B cell (primary cell): ENCODE measurements at regions not wholly inside any gene's neighbourhood (a gene's known extent, or its start where the extent isn't known, plus 50 kb on each side); places are given as distances from the start of the nearest gene placed in this dataset.

Experiments used
- ATAC-seq: fragments of 200-7000 bp; cut with Tn5 transposase; one replicate; pipeline ENCODE4 v1.10.0; 2021; ENCODE audit warnings: low read depth, mild to moderate bottlenecking, moderate number of reproducible peaks, moderate library complexity
- CTCF ChIA-PET: fragments of 350-600 bp; sonication (Branson Sonifier 250); formaldehyde crosslinking; loops from one replicate; lab custom pipeline; 2021; ENCODE audit warnings: antibody characterized with exemption, inconsistent platforms; lab: Charles Lee
- POLR2A ChIA-PET: fragments of 350-600 bp; sonication (Branson Sonifier 250); formaldehyde crosslinking; loops from one replicate; lab custom pipeline; 2021; ENCODE audit warnings: antibody characterized with exemption; lab: Charles Lee
- DNase-seq: peaks from one replicate; pipeline ENCODE4 v3.0.0; 2013
- H2AFZ ChIP-seq: 2 replicates; pipeline ENCODE4 v1.6.1; 2012; ENCODE audit warnings: mild to moderate bottlenecking, low read depth, low read length; ENCODE audit not compliant: insufficient read depth, poor library complexity, severe bottlenecking
- H3K27ac ChIP-seq, 2 donors: 1 replicate in 1 of 2; 2 replicates in 1 of 2; pipeline ENCODE4 v1.5.1; 2012 to 2013; ENCODE audit warnings: low read length in 2 of 2, mild to moderate bottlenecking in 2 of 2, moderate library complexity in 1 of 2
- H3K27me3 ChIP-seq, 4 experiments: fragments of 200-600 bp in 1 of 4; sonication (generic) in 1 of 4; replicated peaks in 1 of 4; 1 replicate in 2 of 4; 2 replicates in 2 of 4; pipeline versions ENCODE4 v1.6.1 to v1.7.0; 2013 to 2016; ENCODE audit warnings: low read length in 3 of 4, mild to moderate bottlenecking in 2 of 4, mixed read lengths in 1 of 4, moderate library complexity in 1 of 4; ENCODE audit not compliant: insufficient read depth in 4 of 4, control insufficient read depth in 3 of 4; ENCODE audit errors: control extremely low read depth in 1 of 4
- H3K36me3 ChIP-seq, 2 experiments: replicated peaks in 1 of 2; 1 replicate in 1 of 2; 2 replicates in 1 of 2; pipeline versions ENCODE4 v1.6.1 to v1.7.1; 2013; ENCODE audit warnings: low read length in 1 of 2; ENCODE audit not compliant: insufficient read depth in 2 of 2, control insufficient read depth in 1 of 2; ENCODE audit errors: control extremely low read depth in 1 of 2, extremely low read depth in 1 of 2
- H3K4me1 ChIP-seq, 2 donors: fragments of 200-600 bp in 1 of 2; sonication (generic) in 1 of 2; 1 replicate in 1 of 2; 2 replicates in 1 of 2; pipeline versions ENCODE4 v1.5.1 to v1.6.1; 2013 to 2017; ENCODE audit warnings: low read length in 2 of 2; ENCODE audit not compliant: control insufficient read depth in 2 of 2, insufficient read depth in 2 of 2
- H3K4me2 ChIP-seq: replicated peaks from 2 replicates; pipeline ENCODE3; 2012; ENCODE audit warnings: mild to moderate bottlenecking, low read depth, low read length; ENCODE audit not compliant: poor library complexity, severe bottlenecking
- H3K4me3 ChIP-seq, 5 experiments: fragments of 200-600 bp in 1 of 5; sonication (generic) in 1 of 5; 1 replicate in 3 of 5; 2 replicates in 2 of 5; pipeline versions ENCODE4 v1.5.1 to v1.7.0; 2011 to 2016; ENCODE audit warnings: low read length in 4 of 5, mild to moderate bottlenecking in 4 of 5, low read depth in 2 of 5, control low read depth in 1 of 5, moderate library complexity in 1 of 5; ENCODE audit not compliant: insufficient read depth in 1 of 5; ENCODE audit errors: control extremely low read depth in 1 of 5, extremely low read depth in 1 of 5
- H3K79me2 ChIP-seq: fragments of 200-600 bp; sonication (generic); one replicate; pipeline ENCODE4 v1.6.0; 2016; ENCODE audit warnings: low read length; ENCODE audit not compliant: control insufficient read depth, insufficient read depth
- H3K9ac ChIP-seq: fragments of 200-600 bp; sonication (generic); 2 replicates; pipeline ENCODE4 v1.6.1; 2017; ENCODE audit warnings: mild to moderate bottlenecking, low read length, moderate library complexity
- H3K9me3 ChIP-seq, 3 donors: one replicate each; pipeline versions ENCODE4 v1.6.1 to v1.7.1; 2013; ENCODE audit warnings: low read length in 2 of 3; ENCODE audit not compliant: control insufficient read depth in 2 of 3, insufficient read depth in 1 of 3; ENCODE audit errors: control extremely low read depth in 1 of 3
- H4K20me1 ChIP-seq: 2 replicates; pipeline ENCODE4 v1.6.0; 2012; ENCODE audit warnings: mild to moderate bottlenecking, low read length; ENCODE audit not compliant: insufficient read depth, control insufficient read depth, poor library complexity, severe bottlenecking
- H3K27ac Mint-ChIP-seq: one replicate; pipeline ENCODE4 v1.8.0; 2021; ENCODE audit warnings: mixed read lengths
- H3K27me3 Mint-ChIP-seq: one replicate; pipeline ENCODE4 v1.8.0; 2021; ENCODE audit warnings: mixed read lengths
- H3K4me1 Mint-ChIP-seq: one replicate; pipeline ENCODE4 v1.8.0; 2021; ENCODE audit warnings: mixed read lengths
- H3K4me3 Mint-ChIP-seq: one replicate; pipeline ENCODE4 v1.8.0; 2021; ENCODE audit warnings: mixed read lengths
- H3K9me3 Mint-ChIP-seq: one replicate; pipeline ENCODE4 v1.8.0; 2022; ENCODE audit warnings: mixed read lengths; ENCODE audit not compliant: insufficient read depth
- CTCF ChIP-seq: fragments of 200-600 bp; IDR thresholded peaks from one replicate; pipeline ENCODE4 v1.8.0; 2022; ENCODE audit warnings: antibody characterized with exemption, mild to moderate bottlenecking
- EZH2 ChIP-seq: IDR thresholded peaks from 2 replicates; pipeline ENCODE4 v1.6.1; 2012; ENCODE audit warnings: borderline replicate concordance, low read depth, mild to moderate bottlenecking, moderate library complexity, low read length; ENCODE audit not compliant: insufficient read depth, poor library complexity, severe bottlenecking
- WGBS: methylation state at CpG from one replicate; pipeline ENCODE4 v1.1.5; 2013; ENCODE audit warnings: missing lambda C conversion rate; ENCODE audit not compliant: insufficient coverage; 5-methylcytosine and 5-hydroxymethylcytosine counted together
- intact Hi-C: fragments of 100-400 bp; cut with micrococcal nuclease; formaldehyde crosslinking; loops from one replicate; pipeline ENCODE4 v1.10.0; 2022

GRCh38 chr6:23980965-23981364, 145.1 kb upstream of the NRSN1 start:
- H3K36me3 ChIP-seq = no peaks in the 10 kb centered on the region
- no peaks in the 10 kb centered on the region for H4K20me1 ChIP-seq
- no peak overlapping the region for H3K27ac ChIP-seq
- no peaks in the 10 kb centered on the region for H3K9me3 Mint-ChIP-seq
- H3K4me2 ChIP-seq = no peak overlapping the region
- H3K27ac Mint-ChIP-seq = no peak overlapping the region
- H3K79me2 ChIP-seq = no peaks in the 10 kb centered on the region
- no peak overlapping the region for H3K9ac ChIP-seq
- POLR2A ChIA-PET = no interaction called here
- no CpG with 5 or more reads among the region's 1 CpG for WGBS
- H3K4me3 Mint-ChIP-seq = no peak overlapping the region
- intact Hi-C loops = no loop called here
- CTCF ChIA-PET = no interaction called here
- no peaks in the 10 kb centered on the region for H3K4me1 Mint-ChIP-seq
- DNase-seq = no peak
- no peaks in the 10 kb centered on the region for H3K4me1 ChIP-seq
- H3K27me3 ChIP-seq = no peaks in the 10 kb centered on the region
- TF ChIP-seq EZH2 = no peak
- TF ChIP-seq CTCF = no peak
- H3K9me3 ChIP-seq = peaks cover 0 to 3% (median 0%) of the 10 kb centered on the region in 3 donors
- no peak overlapping the region for H3K4me3 ChIP-seq
- no peaks in the 10 kb centered on the region for H3K27me3 Mint-ChIP-seq
- H2AFZ ChIP-seq = no peak overlapping the region
- ATAC-seq = no peak

DNA sequence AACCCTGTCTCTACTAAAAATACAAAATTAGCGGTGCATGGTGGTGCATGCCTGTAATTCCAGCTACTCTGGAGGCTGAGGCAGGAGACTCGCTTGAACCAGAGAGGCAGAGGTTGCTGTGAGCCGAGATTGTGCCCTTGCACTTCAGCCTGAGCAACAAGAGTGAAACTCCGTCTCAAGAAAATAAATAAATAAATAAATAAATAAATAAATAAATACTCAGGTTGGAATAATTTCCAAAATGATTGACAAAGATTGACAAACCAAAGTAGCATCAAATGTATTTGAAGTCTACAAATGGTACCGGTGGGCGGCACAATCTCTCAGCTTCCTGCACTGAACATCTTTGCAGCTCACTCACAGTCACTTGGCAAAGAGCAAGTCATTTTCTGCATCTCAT, 144.1 kb upstream of the NRSN1 start:
- H3K36me3 ChIP-seq = no peaks in the 10 kb centered on the region
- H3K79me2 ChIP-seq = no peaks in the 10 kb centered on the region
- no peak overlapping the region for H3K27ac ChIP-seq
- Mint-ChIP-seq H3K9me3 (no peaks in the 10 kb centered on the region), H3K4me1 (no peaks in the 10 kb centered on the region), H3K27me3 (no peaks in the 10 kb centered on the region), H3K4me3 (no peak overlapping the region), H3K27ac (no peak overlapping the region)
- H2AFZ ChIP-seq = no peak overlapping the region
- ChIA-PET CTCF (no interaction called here), POLR2A (no interaction called here)
- no peaks in the 10 kb centered on the region for H3K27me3 ChIP-seq
- H3K4me2 ChIP-seq = no peak overlapping the region
- 100% methylated on average over 2 of the region's 6 CpGs for whole genome bisulfite sequencing
- no peak overlapping the region for H3K4me3 ChIP-seq
- TF ChIP-seq EZH2 (no peak), CTCF (no peak)
- ATAC-seq (no peak), DNase-seq (no peak)
- H4K20me1 ChIP-seq = no peaks in the 10 kb centered on the region
- peaks cover 0 to 6% (median 0%) of the 10 kb centered on the region in 3 donors for H3K9me3 ChIP-seq
- H3K9ac ChIP-seq = no peak overlapping the region
- H3K4me1 ChIP-seq = no peaks in the 10 kb centered on the region
- intact Hi-C loops = no loop called here
